Adrenal gland (tissue), 5 donors: ENCODE measurements at regions not wholly inside any gene's neighbourhood (a gene's known extent, or its start where the extent isn't known, plus 50 kb on each side); places are given as distances from the start of the nearest gene placed in this dataset.

Experiments used
- POLR2A ChIP-seq, 2 donors: fragments of 450-650 bp; IDR thresholded peaks; one replicate each; pipeline ENCODE4 v1.6.1; 2017; ENCODE audit warnings: antibody characterized with exemption in 2 of 2, mild to moderate bottlenecking in 2 of 2, moderate library complexity in 1 of 2
- TF ChIP-seq, protein P1 (sequence below), 6 experiments: fragments of 450-650 bp in 4 of 6; fragments of 200-600 bp in 2 of 6; sonication (generic) in 1 of 6; IDR thresholded peaks; 1 replicate in 5 of 6; 2 replicates in 1 of 6; pipeline versions ENCODE4 v1.5.1 to v1.8.0; 2016 to 2021; ENCODE audit warnings: antibody characterized with exemption in 6 of 6, mild to moderate bottlenecking in 2 of 6, moderate library complexity in 1 of 6
- donor health status: DM: no; HTN: no; CAD: no.

DNA sequence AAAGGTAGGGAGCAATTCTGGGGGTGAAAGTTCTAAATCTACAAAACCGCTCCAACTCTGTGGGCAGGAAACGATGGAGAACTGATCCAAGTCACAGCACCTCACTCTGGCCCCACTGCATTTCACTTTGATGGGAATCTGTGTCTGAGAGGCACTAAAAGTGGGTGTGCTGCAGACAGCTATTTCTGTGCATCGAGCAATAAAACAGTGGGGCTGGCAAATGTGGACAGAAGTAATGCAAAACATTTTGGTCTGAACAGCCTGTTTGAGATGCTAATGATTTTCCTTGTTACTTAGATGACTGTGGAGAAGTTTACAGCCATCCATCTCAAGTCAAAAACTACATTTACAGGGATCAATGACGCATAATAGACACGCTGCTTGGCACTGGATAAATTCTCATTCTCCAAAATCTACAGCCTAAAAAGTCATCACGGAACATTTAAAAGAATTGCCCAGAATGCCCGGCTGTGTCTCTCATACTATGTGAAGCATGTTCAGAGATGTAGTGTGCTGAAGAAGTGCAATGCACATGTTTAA lies 1671.6 kb upstream of the TENM3 start:
- TF ChIP-seq, protein P1, sequence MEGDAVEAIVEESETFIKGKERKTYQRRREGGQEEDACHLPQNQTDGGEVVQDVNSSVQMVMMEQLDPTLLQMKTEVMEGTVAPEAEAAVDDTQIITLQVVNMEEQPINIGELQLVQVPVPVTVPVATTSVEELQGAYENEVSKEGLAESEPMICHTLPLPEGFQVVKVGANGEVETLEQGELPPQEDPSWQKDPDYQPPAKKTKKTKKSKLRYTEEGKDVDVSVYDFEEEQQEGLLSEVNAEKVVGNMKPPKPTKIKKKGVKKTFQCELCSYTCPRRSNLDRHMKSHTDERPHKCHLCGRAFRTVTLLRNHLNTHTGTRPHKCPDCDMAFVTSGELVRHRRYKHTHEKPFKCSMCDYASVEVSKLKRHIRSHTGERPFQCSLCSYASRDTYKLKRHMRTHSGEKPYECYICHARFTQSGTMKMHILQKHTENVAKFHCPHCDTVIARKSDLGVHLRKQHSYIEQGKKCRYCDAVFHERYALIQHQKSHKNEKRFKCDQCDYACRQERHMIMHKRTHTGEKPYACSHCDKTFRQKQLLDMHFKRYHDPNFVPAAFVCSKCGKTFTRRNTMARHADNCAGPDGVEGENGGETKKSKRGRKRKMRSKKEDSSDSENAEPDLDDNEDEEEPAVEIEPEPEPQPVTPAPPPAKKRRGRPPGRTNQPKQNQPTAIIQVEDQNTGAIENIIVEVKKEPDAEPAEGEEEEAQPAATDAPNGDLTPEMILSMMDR (IDR thresholded peaks at IDR 0.05), result no peak
- TF ChIP-seq POLR2A (IDR thresholded peaks at IDR 0.05), result no peak
